Activated CD4-positive, alpha-beta T cell treated with anti-CD3 and anti-CD28 coated beads, Interleukin-2, amount 10 ng/mL, durations not matched to agents 7 days and 5 days (primary cell): ENCODE measurements at regions not wholly inside any gene's neighbourhood (a gene's known extent, or its start where the extent isn't known, plus 50 kb on each side); places are given as distances from the start of the nearest gene placed in this dataset.
"Not testable (repeated sequence)": the region's sequence is repeated elsewhere in the genome, so short reads cannot be mapped to it uniquely, and the experiment has no call there.

Experiments used
- CTCF ChIA-PET: fragments of 350-600 bp; sonication (Branson Sonifier 250); formaldehyde crosslinking; loops from one replicate; lab custom pipeline; 2021; ENCODE audit warnings: antibody characterized with exemption; lab: Charles Lee
- POLR2A ChIA-PET: fragments of 350-600 bp; sonication (Branson Sonifier 250); formaldehyde crosslinking; loops from one replicate; lab custom pipeline; 2021; ENCODE audit warnings: antibody characterized with exemption; lab: Charles Lee
- DNase-seq: peaks from one replicate; pipeline ENCODE4 v3.0.0-alpha.2; 2020
- H3K27ac Mint-ChIP-seq: one replicate; pipeline ENCODE4 v1.8.0; 2021; ENCODE audit warnings: mild to moderate bottlenecking, moderate library complexity, mixed read lengths
- H3K27me3 Mint-ChIP-seq: one replicate; pipeline ENCODE4 v1.8.0; 2021; ENCODE audit warnings: mixed read lengths
- H3K36me3 Mint-ChIP-seq: one replicate; pipeline ENCODE4 v1.8.0; 2021; ENCODE audit warnings: low read depth, mixed read lengths
- H3K4me1 Mint-ChIP-seq: one replicate; pipeline ENCODE4 v1.8.0; 2021; ENCODE audit warnings: mixed read lengths
- H3K4me3 Mint-ChIP-seq: one replicate; pipeline ENCODE4 v1.8.0; 2021; ENCODE audit warnings: mild to moderate bottlenecking, moderate library complexity, mixed read lengths
- H3K9me3 Mint-ChIP-seq: one replicate; pipeline ENCODE4 v1.8.0; 2021; ENCODE audit warnings: mixed read lengths

DNA sequence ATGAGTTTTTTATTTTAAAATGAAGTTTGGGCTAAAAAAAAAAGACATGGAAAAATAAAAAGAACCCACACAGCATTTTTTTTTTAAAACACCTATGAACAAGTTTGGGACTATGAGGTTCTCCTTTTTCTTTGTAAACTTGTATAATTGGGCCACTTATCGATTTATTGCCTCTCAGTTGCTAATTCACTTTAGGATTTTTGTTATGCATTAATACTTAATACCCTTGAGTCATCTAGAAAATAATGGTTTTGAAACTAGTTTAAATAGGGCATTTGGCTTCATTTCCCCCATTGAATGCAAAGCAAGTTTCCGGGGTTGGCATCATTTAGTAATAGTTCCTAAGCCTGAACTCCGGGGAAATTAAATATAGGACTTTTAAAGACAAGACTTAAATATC is 312.8 kb upstream of the RGS6 start:
- Mint-ChIP-seq H3K27ac (no peak overlapping the region), H3K9me3 (no peaks in the 10 kb centered on the region), H3K4me3 (no peak overlapping the region), H3K4me1 (peaks cover 5% of the 10 kb centered on the region), H3K36me3 (peaks cover 32% of the 10 kb centered on the region), H3K27me3 (no peaks in the 10 kb centered on the region)
- ChIA-PET POLR2A (interaction anchor here (0.7 kb wide), 1 partner anchor 150 kb away, joined by 3 read pairs; no protein-coding TSS in a partner anchor), CTCF (no interaction called here)
- DNase-seq, result no peak

DNA sequence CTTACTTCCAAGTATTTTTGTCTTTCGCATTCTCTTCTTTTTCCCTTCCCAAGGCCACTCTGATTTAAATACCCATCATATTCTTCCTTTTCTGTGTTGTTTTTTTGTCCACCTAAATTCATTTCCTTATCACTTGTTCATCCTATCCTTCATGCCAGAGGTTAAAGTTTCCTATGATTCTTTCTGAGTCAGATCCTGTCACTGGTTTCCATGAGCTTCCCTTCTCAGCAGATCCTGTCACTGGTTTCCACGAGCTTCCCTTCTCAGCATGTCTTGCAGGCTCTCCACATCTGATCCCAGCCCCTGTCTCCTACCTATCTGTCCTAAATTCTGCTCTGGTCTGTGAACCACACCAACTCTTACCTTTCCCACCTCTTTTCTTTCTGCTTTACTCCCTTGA is 311.8 kb upstream of the RGS6 start:
- Mint-ChIP-seq H3K36me3 (peaks cover 34% of the 10 kb centered on the region), H3K27me3 (no peaks in the 10 kb centered on the region), H3K4me3 (no peak overlapping the region), H3K9me3 (no peaks in the 10 kb centered on the region), H3K4me1 (peaks cover 3% of the 10 kb centered on the region), H3K27ac (no peak overlapping the region)
- DNase-seq, result no peak
- POLR2A ChIA-PET, result no interaction called here
- CTCF ChIA-PET, result interaction anchor here (0.6 kb wide), 1 partner anchor 15 kb away, joined by 3 read pairs; no protein-coding TSS in a partner anchor

DNA sequence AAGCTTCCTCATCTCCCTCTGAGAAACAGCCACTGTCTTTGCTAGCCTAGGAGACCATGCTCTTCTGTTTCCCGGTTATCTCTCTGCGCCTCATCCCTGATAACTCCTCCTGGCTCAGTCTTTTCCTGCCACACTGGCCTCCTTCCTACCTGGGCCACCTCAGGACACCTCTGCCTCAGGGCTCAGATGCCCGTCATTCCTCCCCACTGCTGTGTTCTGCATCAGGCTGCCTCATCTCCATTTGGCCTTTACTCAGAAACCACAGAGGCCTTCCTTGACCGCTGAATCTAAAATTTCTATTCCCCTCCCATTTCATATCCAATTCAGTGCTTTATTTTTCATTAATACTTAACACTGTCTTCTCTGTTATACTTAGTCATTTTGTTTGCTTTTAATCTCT is 311.0 kb upstream of the RGS6 start:
- Mint-ChIP-seq H3K27ac (no peak overlapping the region), H3K4me3 (no peak overlapping the region), H3K4me1 (peaks cover under 1% of the 10 kb centered on the region), H3K9me3 (no peaks in the 10 kb centered on the region), H3K27me3 (no peaks in the 10 kb centered on the region), H3K36me3 (peaks cover 34% of the 10 kb centered on the region)
- no peak for DNase-seq
- CTCF ChIA-PET, result interaction anchor here (0.6 kb wide), 1 partner anchor 37 kb away, joined by 3 read pairs; no protein-coding TSS in a partner anchor
- POLR2A ChIA-PET, result no interaction called here

DNA sequence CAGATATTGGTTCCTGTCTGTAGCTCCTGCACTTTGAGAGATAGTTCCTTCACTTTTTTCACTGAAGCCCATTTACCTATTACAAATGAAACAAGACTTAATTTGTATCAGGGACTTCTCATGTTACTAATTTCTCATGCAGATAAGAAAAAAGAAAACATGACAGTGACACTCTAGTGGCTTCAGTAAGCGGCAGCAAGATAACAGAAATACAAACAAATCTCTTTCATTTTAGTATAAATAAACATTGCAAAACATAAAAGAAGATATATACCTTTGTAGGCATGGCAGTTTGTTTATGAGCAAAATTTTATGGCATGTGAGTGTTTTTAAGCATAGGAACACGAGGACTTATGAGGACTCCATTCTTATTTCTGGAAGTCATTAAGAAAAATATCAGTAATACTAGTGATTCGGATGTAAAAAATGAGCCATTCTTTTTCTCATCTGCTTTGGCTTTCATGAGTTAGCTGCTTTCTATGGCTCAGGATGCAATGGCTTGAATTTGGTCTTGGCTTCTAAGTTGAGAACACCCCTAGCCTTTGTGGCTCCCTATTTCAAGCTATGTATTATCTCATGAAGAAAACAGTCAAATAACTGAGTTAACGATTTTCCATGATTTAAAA is 310.1 kb upstream of the RGS6 start:
- POLR2A ChIA-PET, result no interaction called here
- H3K27ac Mint-ChIP-seq, result no peak overlapping the region
- no peaks in the 10 kb centered on the region for H3K9me3 Mint-ChIP-seq
- DNase-seq, result no peak
- H3K27me3 Mint-ChIP-seq, result no peaks in the 10 kb centered on the region
- H3K4me1 Mint-ChIP-seq, result no peaks in the 10 kb centered on the region
- CTCF ChIA-PET, result no interaction called here
- no peak overlapping the region for H3K4me3 Mint-ChIP-seq
- H3K36me3 Mint-ChIP-seq, result peaks cover 34% of the 10 kb centered on the region

DNA sequence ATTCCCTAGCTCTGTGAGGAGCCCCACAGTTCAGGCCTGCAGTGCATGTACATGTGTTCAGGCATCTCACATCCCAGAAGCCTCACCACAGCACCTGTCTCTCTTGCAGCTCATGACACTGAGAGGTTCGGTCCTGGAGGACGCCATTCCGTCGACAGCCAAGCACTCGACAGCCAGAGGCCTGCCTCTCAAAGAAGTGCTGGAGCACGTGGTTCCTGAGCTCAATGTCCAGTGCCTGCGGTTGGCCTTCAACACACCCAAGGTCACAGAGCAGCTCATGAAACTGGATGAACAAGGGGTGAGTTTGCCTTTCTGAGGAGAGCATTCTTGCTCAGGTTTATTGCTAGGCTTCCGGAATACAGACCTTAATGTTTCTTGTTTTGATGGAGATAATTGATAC is 308.3 kb upstream of the RGS6 start:
- H3K27me3 Mint-ChIP-seq, result no peaks in the 10 kb centered on the region
- peaks cover 36% of the 10 kb centered on the region for H3K36me3 Mint-ChIP-seq
- no peaks in the 10 kb centered on the region for H3K4me1 Mint-ChIP-seq
- ChIA-PET POLR2A (no interaction called here), CTCF (interaction anchor here (0.5 to 1.3 kb wide), 2 partner anchors 9 to 179 kb away, joined by 3 to 4 read pairs; no protein-coding TSS in a partner anchor)
- no peak for DNase-seq
- H3K9me3 Mint-ChIP-seq, result no peaks in the 10 kb centered on the region
- H3K27ac Mint-ChIP-seq, result no peak overlapping the region
- no peak overlapping the region for H3K4me3 Mint-ChIP-seq

DNA sequence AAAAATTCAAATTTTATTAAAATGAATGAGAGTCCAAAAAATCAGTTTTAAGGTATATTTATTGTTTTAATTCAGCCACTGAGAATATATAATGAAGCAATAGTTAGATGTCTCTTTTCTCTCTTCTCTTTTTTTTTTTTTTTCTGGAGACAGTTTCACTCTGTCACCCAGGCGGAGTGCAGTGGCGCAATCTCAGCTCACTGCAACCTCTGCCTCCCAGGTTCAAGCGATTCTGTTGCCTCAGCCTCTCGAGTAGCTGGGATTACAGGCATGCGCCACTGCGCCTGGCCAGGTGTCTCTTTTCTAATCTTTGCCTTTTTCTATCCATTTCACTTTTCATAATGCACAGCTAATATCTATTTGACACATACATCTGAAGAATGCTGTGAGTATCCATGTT is 307.1 kb upstream of the RGS6 start:
- peaks cover 33% of the 10 kb centered on the region for H3K36me3 Mint-ChIP-seq
- H3K4me1 Mint-ChIP-seq, result no peaks in the 10 kb centered on the region
- H3K9me3 Mint-ChIP-seq, result no peaks in the 10 kb centered on the region
- H3K27ac Mint-ChIP-seq, result no peak overlapping the region
- CTCF ChIA-PET, result interaction anchor here (0.7 kb wide), 2 partner anchors 9 to 140 kb away, joined by 3 read pairs; no protein-coding TSS in a partner anchor
- DNase-seq, result no peak
- no peaks in the 10 kb centered on the region for H3K27me3 Mint-ChIP-seq
- no peak overlapping the region for H3K4me3 Mint-ChIP-seq
- POLR2A ChIA-PET, result no interaction called here

DNA sequence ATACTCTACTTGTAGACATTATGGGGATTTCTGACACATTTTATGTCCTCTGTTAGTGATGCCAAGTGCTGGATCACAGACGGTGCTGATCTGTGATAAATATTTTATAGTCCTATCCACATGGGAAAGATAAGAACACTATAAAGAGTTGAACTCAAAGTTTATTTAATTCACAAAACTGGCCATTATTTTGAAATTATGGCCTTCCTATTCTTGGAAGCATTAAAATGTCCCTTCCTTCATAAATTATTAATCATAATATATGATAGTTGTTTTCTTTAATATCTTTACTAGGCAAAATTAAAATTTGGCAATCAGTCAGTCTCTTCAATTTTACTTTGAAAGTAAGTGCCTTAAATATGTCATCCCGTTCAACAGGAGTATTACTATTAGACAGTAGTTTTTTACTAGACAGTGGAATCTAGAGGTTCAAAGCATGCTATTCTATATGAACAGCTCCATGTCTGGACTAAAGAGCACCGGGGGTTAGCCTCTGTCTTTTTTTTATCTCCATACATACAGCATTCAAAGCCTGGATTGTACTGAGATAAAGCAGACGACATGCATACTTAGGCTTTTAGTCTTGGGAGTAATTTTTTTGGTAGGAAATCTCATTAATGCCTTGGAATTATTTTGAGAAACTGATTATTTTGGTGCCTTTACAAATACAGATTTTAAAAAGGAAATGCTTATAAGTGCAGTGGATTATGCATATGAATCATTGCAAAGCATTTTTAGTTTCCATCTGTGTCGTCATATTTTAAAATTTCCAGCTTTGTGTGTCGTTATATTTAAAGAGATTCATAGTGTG is 306.1 kb upstream of the RGS6 start:
- peaks cover 28% of the 10 kb centered on the region for H3K36me3 Mint-ChIP-seq
- no peaks in the 10 kb centered on the region for H3K27me3 Mint-ChIP-seq
- POLR2A ChIA-PET, result no interaction called here
- peaks cover 2% of the 10 kb centered on the region for H3K9me3 Mint-ChIP-seq
- H3K4me3 Mint-ChIP-seq, result no peak overlapping the region
- CTCF ChIA-PET, result interaction anchor here (0.6 to 0.7 kb wide), 2 partner anchors 29 to 139 kb away, joined by 3 read pairs; no protein-coding TSS in a partner anchor
- H3K27ac Mint-ChIP-seq, result no peak overlapping the region
- no peak for DNase-seq
- no peaks in the 10 kb centered on the region for H3K4me1 Mint-ChIP-seq

DNA sequence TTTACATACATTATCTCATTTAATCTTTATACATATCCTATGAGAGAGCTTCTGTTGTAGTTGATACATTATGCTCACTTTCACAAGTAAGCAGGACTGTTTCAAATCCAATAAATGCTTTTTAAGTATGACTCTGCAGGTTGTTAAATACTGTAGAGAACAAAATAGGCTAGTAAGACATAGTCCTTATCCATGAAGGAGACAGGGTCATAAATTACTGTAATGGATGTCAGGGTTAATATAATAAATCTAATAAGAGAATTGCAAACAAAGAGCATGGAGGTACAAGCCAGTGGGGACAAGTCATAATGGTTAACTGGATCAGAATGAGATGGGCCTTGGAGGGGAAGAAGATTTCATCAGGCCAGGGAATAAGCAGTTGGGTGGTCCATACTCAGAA is 303.8 kb upstream of the RGS6 start:
- no peak overlapping the region for H3K4me3 Mint-ChIP-seq
- H3K27ac Mint-ChIP-seq, result no peak overlapping the region
- POLR2A ChIA-PET, result no interaction called here
- H3K27me3 Mint-ChIP-seq, result no peaks in the 10 kb centered on the region
- no peak for DNase-seq
- peaks cover 41% of the 10 kb centered on the region for H3K36me3 Mint-ChIP-seq
- H3K4me1 Mint-ChIP-seq, result no peaks in the 10 kb centered on the region
- CTCF ChIA-PET, result no interaction called here
- H3K9me3 Mint-ChIP-seq, result peaks cover 10% of the 10 kb centered on the region

DNA sequence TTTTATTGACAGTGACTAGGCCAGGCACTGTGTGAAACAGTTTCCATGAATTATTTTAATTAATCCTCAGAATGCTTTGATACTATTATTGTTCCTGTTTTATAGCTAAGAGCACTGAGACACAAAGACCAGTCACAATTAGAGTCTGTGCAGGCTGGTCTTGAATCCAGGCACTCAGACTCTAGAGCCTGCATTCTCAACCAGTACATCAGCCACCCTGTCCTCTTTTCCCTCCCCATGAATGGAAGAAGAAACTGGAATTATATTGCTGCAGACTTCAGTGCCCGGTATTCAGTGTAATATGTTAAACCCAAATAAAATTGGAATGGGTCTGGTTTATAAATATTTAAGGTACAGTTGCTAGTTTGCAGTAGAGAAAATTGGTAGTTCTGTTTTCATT is 303.0 kb upstream of the RGS6 start:
- no peak overlapping the region for H3K27ac Mint-ChIP-seq
- H3K4me3 Mint-ChIP-seq, result no peak overlapping the region
- H3K4me1 Mint-ChIP-seq, result no peaks in the 10 kb centered on the region
- DNase-seq, result no peak
- no peaks in the 10 kb centered on the region for H3K27me3 Mint-ChIP-seq
- H3K9me3 Mint-ChIP-seq, result peaks cover 14% of the 10 kb centered on the region
- H3K36me3 Mint-ChIP-seq, result peaks cover 45% of the 10 kb centered on the region
- CTCF ChIA-PET, result no interaction called here
- POLR2A ChIA-PET, result no interaction called here

DNA sequence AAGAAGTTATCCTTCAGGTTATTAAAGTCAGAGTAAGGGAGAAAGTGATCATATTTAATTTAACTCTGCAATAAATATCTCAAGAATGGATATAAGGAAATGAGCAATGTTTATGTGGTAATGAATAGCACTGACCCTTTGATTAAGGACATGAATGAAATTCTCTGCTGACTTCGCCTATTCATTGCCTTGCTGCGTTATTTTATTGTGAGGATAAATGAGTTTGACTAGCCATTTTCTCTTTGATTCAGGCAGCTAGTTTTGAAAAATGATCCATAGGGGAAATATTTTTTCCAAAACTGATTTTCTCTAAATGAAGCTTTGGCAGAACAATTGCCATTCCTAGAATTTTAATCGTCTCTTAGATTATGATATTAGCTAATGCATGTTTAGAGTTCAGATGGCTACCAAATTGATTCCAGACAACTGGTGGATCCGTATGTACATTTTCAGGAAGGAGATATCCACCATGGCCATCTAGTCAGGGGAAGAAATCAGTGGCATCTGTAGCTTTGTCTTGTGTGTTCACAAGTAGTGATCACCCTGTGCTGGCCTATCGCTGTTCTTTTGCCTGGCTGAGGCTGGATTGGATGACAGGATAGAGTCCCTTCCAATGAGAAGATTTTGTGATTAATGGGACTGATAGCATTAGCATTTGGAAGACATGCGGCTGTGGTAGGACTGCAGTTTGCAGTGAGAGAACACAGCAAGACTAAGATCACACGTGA is 302.3 kb upstream of the RGS6 start:
- CTCF ChIA-PET, result interaction anchor here (0.8 kb wide), 1 partner anchor 21 kb away, joined by 3 read pairs; no protein-coding TSS in a partner anchor
- Mint-ChIP-seq H3K36me3 (peaks cover 47% of the 10 kb centered on the region), H3K27me3 (no peaks in the 10 kb centered on the region), H3K9me3 (peaks cover 14% of the 10 kb centered on the region), H3K4me1 (no peaks in the 10 kb centered on the region), H3K4me3 (no peak overlapping the region), H3K27ac (no peak overlapping the region)
- POLR2A ChIA-PET, result no interaction called here
- no peak for DNase-seq

DNA sequence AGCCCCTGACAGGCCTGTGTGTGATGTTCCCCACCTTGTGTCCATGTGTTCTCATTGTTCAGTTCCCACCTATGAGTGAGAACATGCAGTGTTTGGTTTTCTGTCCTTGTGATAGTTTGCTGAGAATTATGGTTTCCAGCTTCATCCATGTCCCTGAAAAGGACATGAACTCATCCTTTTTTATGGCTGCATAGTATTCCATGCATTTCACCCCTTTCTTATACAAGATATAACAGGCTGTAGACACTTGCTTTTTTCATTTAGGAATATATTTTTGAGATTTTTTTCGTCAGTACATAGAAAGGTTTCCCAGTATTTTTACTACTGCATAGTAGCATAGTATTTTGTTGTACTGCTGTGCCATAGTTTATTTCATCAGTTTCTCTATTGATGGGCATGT is 301.2 kb upstream of the RGS6 start:
- H3K4me3 Mint-ChIP-seq, DNase-seq, H3K27ac Mint-ChIP-seq, H3K27me3 Mint-ChIP-seq, POLR2A ChIA-PET, H3K4me1 Mint-ChIP-seq: not testable (repeated sequence)
- CTCF ChIA-PET, result interaction anchor here (0.8 kb wide), 1 partner anchor 20 kb away, joined by 3 read pairs; no protein-coding TSS in a partner anchor
- peaks cover 14% of the 10 kb centered on the region for H3K9me3 Mint-ChIP-seq
- H3K36me3 Mint-ChIP-seq, result peaks cover 52% of the 10 kb centered on the region

DNA sequence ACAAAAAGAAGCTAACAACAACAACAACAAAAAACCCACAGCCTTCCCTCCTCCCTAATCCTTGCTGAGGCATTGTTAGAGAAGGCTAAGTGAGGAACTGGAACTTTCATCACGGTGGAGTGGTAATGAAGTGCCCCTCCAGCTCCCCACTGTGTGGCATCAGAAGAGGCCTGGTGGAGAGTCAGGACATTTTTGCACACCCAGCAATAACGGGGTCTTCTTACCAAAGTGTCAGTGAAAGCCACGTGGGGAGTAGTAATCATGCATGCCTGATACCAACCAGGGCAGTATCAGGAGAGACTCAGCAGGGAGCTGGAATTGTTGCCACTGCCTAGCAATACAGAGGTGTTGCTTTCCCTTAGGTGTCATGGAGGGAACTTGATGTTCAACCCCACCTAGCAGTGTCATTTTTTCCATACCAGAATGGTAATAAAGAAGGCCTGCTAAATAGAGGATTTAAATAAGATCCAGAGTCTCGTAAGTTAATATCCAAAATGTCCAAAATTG is 299.7 kb upstream of the RGS6 start:
- CTCF ChIA-PET, result no interaction called here
- H3K9me3 Mint-ChIP-seq, result peaks cover 17% of the 10 kb centered on the region

More for the DNA sequence above, 299.7 kb upstream of the RGS6 start:
- Mint-ChIP-seq H3K27ac (no peak overlapping the region), H3K27me3 (no peaks in the 10 kb centered on the region), H3K4me1 (peaks cover 9% of the 10 kb centered on the region), H3K36me3 (peaks cover 55% of the 10 kb centered on the region), H3K4me3 (no peak overlapping the region)
- DNase-seq, result no peak
- POLR2A ChIA-PET, result no interaction called here
